Lung (tissue), 11 donors: ENCODE measurements at regions not wholly inside any gene's neighbourhood (a gene's known extent, or its start where the extent isn't known, plus 50 kb on each side); places are given as distances from the start of the nearest gene placed in this dataset.

ENCODE experiments used
- ATAC-seq: fragments of 200-7000 bp; cut with Tn5 transposase; one replicate; pipeline ENCODE4 v1.9.1; 2020; ENCODE audit warnings: moderate number of reproducible peaks; ENCODE audit not compliant: insufficient read depth, low FRiP score
- DNase-seq, 3 donors: peaks; one replicate each; pipeline ENCODE4 v3.0.0-alpha.2; 2013 to 2017
- H3K27ac ChIP-seq, 2 donors: one replicate each; pipeline ENCODE4 v1.5.1; 2013; ENCODE audit warnings: mild to moderate bottlenecking in 2 of 2, moderate library complexity in 2 of 2, control low read depth in 1 of 2, inconsistent platforms in 1 of 2, low read depth in 1 of 2, low read length in 1 of 2
- H3K27me3 ChIP-seq, 3 donors: one replicate each; pipeline ENCODE4 v1.5.1; 2013; ENCODE audit warnings: low read length in 2 of 3; ENCODE audit not compliant: control insufficient read depth in 3 of 3, insufficient read depth in 3 of 3
- H3K36me3 ChIP-seq, 4 donors: one replicate each; pipeline ENCODE4 v1.5.1; 2013; ENCODE audit warnings: low read length in 4 of 4, mild to moderate bottlenecking in 1 of 4, moderate library complexity in 1 of 4; ENCODE audit not compliant: control insufficient read depth in 4 of 4, insufficient read depth in 4 of 4
- H3K4me1 ChIP-seq, 5 donors: one replicate each; pipeline ENCODE4 v1.5.1; 2013; ENCODE audit warnings: low read length in 5 of 5, mild to moderate bottlenecking in 2 of 5, moderate library complexity in 1 of 5; ENCODE audit not compliant: control insufficient read depth in 5 of 5, insufficient read depth in 5 of 5
- H3K4me3 ChIP-seq: one replicate; pipeline ENCODE4 v1.5.1; 2013; ENCODE audit warnings: mild to moderate bottlenecking, control low read depth, moderate library complexity
- H3K9ac ChIP-seq, 2 donors: one replicate each; pipeline ENCODE4 v1.5.1; 2013; ENCODE audit warnings: low read length in 2 of 2, control low read depth in 1 of 2; ENCODE audit not compliant: insufficient read depth in 1 of 2
- H3K9me3 ChIP-seq, 4 donors: one replicate each; pipeline ENCODE4 v1.5.1; 2013; ENCODE audit warnings: low read length in 3 of 4, mild to moderate bottlenecking in 1 of 4, moderate library complexity in 1 of 4; ENCODE audit not compliant: control insufficient read depth in 4 of 4, insufficient read depth in 3 of 4
- WGBS, 2 donors: extraction: QIAGEN DNeasy Blood & Tissue Kit; methylation state at CpG; one replicate each; pipeline ENCODE4 v1.1.7; 2013; 5-methylcytosine and 5-hydroxymethylcytosine counted together
- TF ChIP-seq, protein P1 (sequence below): IDR thresholded peaks from 2 replicates; pipeline ENCODE4 v1.5.1; 2012; ENCODE audit warnings: mild to moderate bottlenecking; ENCODE audit errors: control extremely low read depth, extremely low read depth
- donor health status: control.
- donor health status: control.
- donor health status: Bipolar disorder and iron deficiency.
- donor health status: healthy.
- donor health status: DM: yes; HTN: yes; CAD: no.

DNA sequence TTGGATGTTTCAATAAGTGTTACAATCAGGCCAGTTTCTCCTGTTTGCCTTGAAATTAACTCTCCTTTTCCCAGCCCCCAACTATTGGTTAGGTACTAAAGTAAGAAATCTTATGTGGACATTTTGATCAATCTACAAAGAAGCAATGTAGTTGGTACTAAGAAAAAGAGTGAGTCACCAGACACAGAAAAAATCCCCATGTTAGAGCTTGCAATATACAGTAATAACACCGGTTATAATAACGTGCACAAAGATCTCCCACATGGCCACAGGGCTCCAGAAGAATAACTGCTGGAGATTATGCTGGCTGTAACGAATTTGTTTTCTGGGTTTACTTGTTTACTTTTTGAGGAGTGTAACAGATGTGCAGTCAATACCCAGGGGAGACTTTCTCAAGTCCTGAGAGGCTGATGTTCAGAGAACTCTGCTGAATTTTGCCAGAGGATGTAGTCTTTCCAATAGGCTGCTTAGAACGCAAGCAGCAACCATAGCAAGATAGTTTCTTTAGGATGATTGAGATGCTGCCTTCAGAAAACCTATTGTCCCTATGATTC lies 166.2 kb upstream of the SPACA1 start:
- no peak overlapping the region for H3K9ac ChIP-seq
- WGBS, 2 donors: 76 to 90% methylated on average over 4 of the region's 4 CpGs
- H3K4me3 ChIP-seq: no peak overlapping the region
- TF ChIP-seq, protein P1, sequence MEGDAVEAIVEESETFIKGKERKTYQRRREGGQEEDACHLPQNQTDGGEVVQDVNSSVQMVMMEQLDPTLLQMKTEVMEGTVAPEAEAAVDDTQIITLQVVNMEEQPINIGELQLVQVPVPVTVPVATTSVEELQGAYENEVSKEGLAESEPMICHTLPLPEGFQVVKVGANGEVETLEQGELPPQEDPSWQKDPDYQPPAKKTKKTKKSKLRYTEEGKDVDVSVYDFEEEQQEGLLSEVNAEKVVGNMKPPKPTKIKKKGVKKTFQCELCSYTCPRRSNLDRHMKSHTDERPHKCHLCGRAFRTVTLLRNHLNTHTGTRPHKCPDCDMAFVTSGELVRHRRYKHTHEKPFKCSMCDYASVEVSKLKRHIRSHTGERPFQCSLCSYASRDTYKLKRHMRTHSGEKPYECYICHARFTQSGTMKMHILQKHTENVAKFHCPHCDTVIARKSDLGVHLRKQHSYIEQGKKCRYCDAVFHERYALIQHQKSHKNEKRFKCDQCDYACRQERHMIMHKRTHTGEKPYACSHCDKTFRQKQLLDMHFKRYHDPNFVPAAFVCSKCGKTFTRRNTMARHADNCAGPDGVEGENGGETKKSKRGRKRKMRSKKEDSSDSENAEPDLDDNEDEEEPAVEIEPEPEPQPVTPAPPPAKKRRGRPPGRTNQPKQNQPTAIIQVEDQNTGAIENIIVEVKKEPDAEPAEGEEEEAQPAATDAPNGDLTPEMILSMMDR: no peak
- H3K9me3 ChIP-seq: no peaks in the 10 kb centered on the region
- DNase-seq (no peak), ATAC-seq (no peak)
- peaks cover 0 to 2% (median 0%) of the 10 kb centered on the region in 3 donors for H3K27me3 ChIP-seq
- no peak overlapping the region for H3K27ac ChIP-seq
- no peaks in the 10 kb centered on the region for H3K36me3 ChIP-seq
- no peaks in the 10 kb centered on the region for H3K4me1 ChIP-seq

DNA sequence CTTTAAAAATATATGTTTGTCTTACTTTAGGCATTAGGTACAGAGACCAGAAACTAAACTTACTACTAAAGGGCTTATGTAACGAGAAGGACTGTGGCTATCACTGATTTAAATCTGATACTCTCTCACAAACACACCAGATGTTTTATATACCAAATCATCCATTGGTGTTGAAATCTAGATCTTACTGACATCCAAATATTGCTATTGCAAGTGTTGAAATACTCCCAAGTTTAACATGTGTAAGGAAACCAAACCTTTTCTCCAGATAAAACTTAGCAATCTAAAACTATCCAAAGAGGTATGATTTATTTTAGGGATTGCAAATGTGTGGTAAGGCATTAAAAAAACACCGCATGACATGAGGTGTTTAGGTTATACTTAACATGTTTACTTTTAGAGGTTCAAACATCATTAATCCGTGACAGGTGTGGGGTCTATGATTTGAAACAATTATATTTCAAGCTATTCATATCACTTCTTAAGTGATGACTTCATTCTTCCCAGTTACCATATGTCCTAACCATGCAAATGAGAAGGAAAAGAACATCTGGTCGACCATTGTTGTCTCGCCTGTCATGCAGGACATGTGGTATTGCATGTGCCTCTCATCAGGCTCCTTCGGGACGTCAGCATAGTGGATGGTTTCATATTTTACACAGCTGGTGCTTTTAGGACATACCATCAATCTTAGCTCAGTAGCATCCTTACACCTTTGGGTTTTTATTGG lies 168.3 kb upstream of the SPACA1 start:
- H3K36me3 ChIP-seq: no peaks in the 10 kb centered on the region
- ATAC-seq (no peak), DNase-seq (no peak)
- H3K4me3 ChIP-seq: no peak overlapping the region
- peaks cover 0 to 2% (median 0%) of the 10 kb centered on the region in 3 donors for H3K27me3 ChIP-seq
- TF ChIP-seq, protein P1: no peak
- 66 to 80% methylated on average over 7 of the region's 7 CpGs for WGBS, 2 donors
- no peak overlapping the region for H3K27ac ChIP-seq
- H3K9me3 ChIP-seq: no peaks in the 10 kb centered on the region
- no peak overlapping the region for H3K9ac ChIP-seq
- no peaks in the 10 kb centered on the region for H3K4me1 ChIP-seq

DNA sequence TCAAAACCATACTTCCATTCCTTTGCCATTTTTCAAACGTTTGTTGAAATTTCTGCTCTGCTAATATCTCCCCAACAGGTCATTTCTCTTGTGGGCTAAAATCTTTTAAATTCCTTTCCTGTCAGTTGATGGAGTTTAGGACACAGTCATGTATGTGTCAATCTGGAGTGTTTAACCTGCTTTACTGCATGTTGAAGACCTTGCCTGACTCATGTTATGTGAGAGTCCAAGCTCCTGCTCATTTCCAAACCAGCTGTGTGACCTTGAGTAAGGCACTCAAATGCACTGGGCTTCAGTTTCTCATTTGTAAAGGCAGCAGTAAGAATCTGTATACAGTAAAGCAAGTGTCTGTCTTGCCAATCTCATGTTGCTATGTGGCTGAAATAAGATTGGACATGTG lies 171.9 kb upstream of the SPACA1 start:
- Histone ChIP-seq H3K9me3 (no peaks in the 10 kb centered on the region), H3K9ac (no peak overlapping the region), H3K27ac (no peak overlapping the region), H3K27me3 (no peaks in the 10 kb centered on the region), H3K4me1 (peaks cover 0 to 4% (median 0%) of the 10 kb centered on the region in 5 donors), H3K36me3 (no peaks in the 10 kb centered on the region), H3K4me3 (no peak overlapping the region)
- 45 to 76% methylated on average over 1 of the region's 1 CpG for WGBS, 2 donors
- TF ChIP-seq, protein P1: no peak
- ATAC-seq (no peak), DNase-seq (no peak)
